HUES48 (cell line): ENCODE measurements at regions not wholly inside any gene's neighbourhood (a gene's known extent, or its start where the extent isn't known, plus 50 kb on each side); places are given as distances from the start of the nearest gene placed in this dataset.
A peak's percentile ranks its signal among the peaks of the same experiment; 100 is the strongest.
"Not testable (repeated sequence)": the region's sequence is repeated elsewhere in the genome, so short reads cannot be mapped to it uniquely, and the experiment has no call there.

ENCODE experiments used
- H3K27ac ChIP-seq: one replicate; pipeline ENCODE4 v1.7.0; 2013; ENCODE audit warnings: low read depth, low read length, inconsistent platforms
- H3K27me3 ChIP-seq: 2 replicates; pipeline ENCODE4 v1.6.1; 2013; ENCODE audit warnings: mild to moderate bottlenecking, low read length; ENCODE audit not compliant: control insufficient read depth, insufficient read depth
- H3K36me3 ChIP-seq: 2 replicates; pipeline ENCODE4 v1.6.1; 2013; ENCODE audit warnings: low read length; ENCODE audit not compliant: control insufficient read depth, insufficient read depth
- H3K4me1 ChIP-seq: 2 replicates; pipeline ENCODE4 v1.6.1; 2013; ENCODE audit warnings: mild to moderate bottlenecking, low read length; ENCODE audit not compliant: control insufficient read depth, insufficient read depth
- H3K4me3 ChIP-seq: 2 replicates; pipeline ENCODE4 v1.5.1; 2013; ENCODE audit warnings: mild to moderate bottlenecking, low read depth, low read length
- H3K9ac ChIP-seq: 2 replicates; pipeline ENCODE4 v1.6.1; 2013; ENCODE audit warnings: mild to moderate bottlenecking, low read depth, low read length, moderate library complexity
- H3K9me3 ChIP-seq: 2 replicates; pipeline ENCODE4 v1.6.1; 2013; ENCODE audit warnings: low read length; ENCODE audit not compliant: control insufficient read depth, insufficient read depth

GRCh38 chr20:30497191-30497590 is 760.3 kb upstream of the DEFB115 start:
- Histone ChIP-seq H3K9me3 (peaks cover 16% of the 10 kb centered on the region; the same call in 1 of the 2 replicates), H3K4me1 (peaks cover 12% of the 10 kb centered on the region)
- H3K27me3 ChIP-seq, H3K9ac ChIP-seq, H3K27ac ChIP-seq, H3K36me3 ChIP-seq, H3K4me3 ChIP-seq: not testable (repeated sequence)

GRCh38 chr20:30499123-30499522 is 758.3 kb upstream of the DEFB115 start:
- Histone ChIP-seq H3K27me3 (0 out of 2 replicates have a peak, but pooled peaks cover 5% of the 10 kb centered on the region), H3K27ac (peak overlapping the region; percentile 79), H3K9ac (peak overlapping the region; percentile 48; the same call in 1 of the 2 replicates), H3K4me3 (peak overlapping the region; percentile 46; the same call in 1 of the 2 replicates), H3K4me1 (peaks cover 12% of the 10 kb centered on the region), H3K9me3 (peaks cover 16% of the 10 kb centered on the region; the same call in 1 of the 2 replicates), H3K36me3 (no peaks in the 10 kb centered on the region)

- H3K9me3 ChIP-seq: peaks cover 17% of the 10 kb centered on the region; the same call in 1 of the 2 replicates
- H3K27me3 ChIP-seq, H3K36me3 ChIP-seq: not testable (repeated sequence)
- peaks cover 12% of the 10 kb centered on the region for H3K4me1 ChIP-seq
- H3K9ac ChIP-seq: peak overlapping the region; percentile 48; the same call in 1 of the 2 replicates
- peak overlapping the region; percentile 79 for H3K27ac ChIP-seq
- H3K4me3 ChIP-seq: peak overlapping the region; percentile 46
Observed at GRCh38 chr20:30499716-30500446, 757.6 kb upstream of the DEFB115 start.

GRCh38 chr20:30500447-30500820 is 757.0 kb upstream of the DEFB115 start:
- H3K9me3 ChIP-seq: peaks cover 17% of the 10 kb centered on the region; the same call in 1 of the 2 replicates
- H3K27me3 ChIP-seq, H3K4me3 ChIP-seq, H3K36me3 ChIP-seq, H3K9ac ChIP-seq: not testable (repeated sequence)
- H3K4me1 ChIP-seq: peaks cover 12% of the 10 kb centered on the region
- H3K27ac ChIP-seq: peak overlapping the region; percentile 79

DNA sequence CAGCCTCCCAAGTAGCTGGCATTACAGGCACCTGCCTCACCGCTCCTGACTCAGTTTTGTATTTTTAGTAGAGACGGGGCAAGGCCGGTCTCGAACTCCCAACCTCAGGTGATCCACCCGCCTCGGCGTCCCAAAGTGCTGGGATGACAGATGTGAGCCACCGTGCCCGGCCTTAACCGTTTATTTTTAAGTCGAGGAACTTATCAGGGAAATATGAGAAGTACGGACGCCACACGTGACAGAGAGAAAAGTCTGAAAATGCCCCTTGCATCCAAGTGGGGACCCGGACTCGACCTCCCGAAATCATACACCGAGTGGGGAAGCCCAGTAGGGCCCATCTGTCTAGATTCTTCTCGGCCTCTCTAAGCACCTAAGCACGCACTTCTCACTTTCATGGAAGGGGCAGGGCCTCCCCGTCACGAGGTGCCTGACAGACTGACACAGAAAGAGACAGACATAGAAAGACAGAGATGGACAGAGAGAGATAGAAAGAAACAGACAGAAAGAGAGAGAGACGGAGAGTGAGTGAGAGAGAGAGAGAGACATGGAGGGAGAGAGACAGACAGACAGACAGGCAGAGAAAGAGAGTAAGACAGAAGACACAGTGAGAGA is 756.5 kb upstream of the DEFB115 start:
- H3K27ac ChIP-seq: no peak overlapping the region
- 0 out of 2 replicates have a peak, but pooled peaks cover 5% of the 10 kb centered on the region for H3K27me3 ChIP-seq
- H3K9ac ChIP-seq: no peak overlapping the region
- H3K4me3 ChIP-seq: no peak overlapping the region
- H3K4me1 ChIP-seq: peaks cover 12% of the 10 kb centered on the region
- no peaks in the 10 kb centered on the region for H3K36me3 ChIP-seq
- H3K9me3 ChIP-seq: peaks cover 17% of the 10 kb centered on the region; the same call in 1 of the 2 replicates

DNA sequence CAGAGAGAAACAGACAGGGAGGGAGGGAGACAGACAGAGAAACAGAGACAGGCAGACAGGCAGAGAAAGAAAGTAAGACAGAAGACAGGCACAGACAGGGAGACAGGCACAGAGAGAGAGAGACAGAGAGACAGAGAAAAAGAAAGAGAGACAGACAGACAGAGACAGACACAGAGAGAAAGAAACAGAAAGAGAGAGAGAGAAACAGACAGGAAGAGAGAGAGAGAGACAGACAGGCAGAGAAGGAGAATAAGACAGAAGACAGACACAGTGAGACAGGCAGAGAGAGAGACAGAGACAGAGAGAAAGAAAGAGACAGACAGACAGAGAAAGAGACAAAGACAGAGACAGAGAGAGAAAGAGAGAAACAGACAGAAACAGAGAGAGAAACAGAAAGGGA is 754.8 kb upstream of the DEFB115 start:
- no peak overlapping the region for H3K27ac ChIP-seq
- H3K4me3 ChIP-seq: no peak overlapping the region
- H3K9me3 ChIP-seq: peaks cover 21% of the 10 kb centered on the region; the same call in 1 of the 2 replicates
- H3K36me3 ChIP-seq: no peaks in the 10 kb centered on the region
- H3K4me1 ChIP-seq: peaks cover 12% of the 10 kb centered on the region
- H3K9ac ChIP-seq: no peak overlapping the region
- H3K27me3 ChIP-seq: 0 out of 2 replicates have a peak, but pooled peaks cover 5% of the 10 kb centered on the region

GRCh38 chr20:30503204-30503603 is 754.3 kb upstream of the DEFB115 start:
- Histone ChIP-seq H3K9me3 (peaks cover 21% of the 10 kb centered on the region; the same call in 1 of the 2 replicates), H3K4me1 (peaks cover 12% of the 10 kb centered on the region)
- H3K27ac ChIP-seq, H3K4me3 ChIP-seq, H3K9ac ChIP-seq, H3K36me3 ChIP-seq, H3K27me3 ChIP-seq: not testable (repeated sequence)

DNA sequence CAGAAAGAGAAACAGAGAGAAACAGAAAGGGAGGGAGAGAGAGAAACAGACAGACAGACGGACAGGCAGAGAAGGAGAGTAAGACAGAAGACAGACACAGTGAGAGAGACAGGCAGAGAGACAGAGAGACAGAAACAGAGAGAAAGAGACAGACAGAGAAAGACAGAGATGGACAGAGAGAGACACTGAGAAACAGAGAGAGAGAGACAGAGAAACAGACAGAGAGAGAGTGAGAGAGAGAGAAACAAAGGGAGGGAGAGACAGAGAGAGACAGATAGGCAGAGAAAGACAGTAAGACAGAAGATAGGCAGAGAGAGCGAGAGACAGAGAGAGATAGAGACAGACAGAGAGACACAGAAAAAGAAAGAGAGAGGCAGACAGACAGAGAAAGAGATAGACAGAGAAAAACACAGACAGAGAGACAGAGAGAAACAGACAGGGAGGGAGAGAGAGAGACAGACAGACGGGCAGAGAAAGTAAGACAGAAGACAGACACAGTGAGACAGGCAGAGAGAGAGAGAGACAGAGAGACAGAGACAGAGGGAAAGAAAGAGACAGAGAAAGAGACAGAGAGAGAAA is 753.4 kb upstream of the DEFB115 start:
- Histone ChIP-seq H3K4me1 (peaks cover 5% of the 10 kb centered on the region), H3K27ac (no peak overlapping the region), H3K27me3 (0 out of 2 replicates have a peak, but pooled peaks cover 5% of the 10 kb centered on the region), H3K36me3 (no peaks in the 10 kb centered on the region), H3K4me3 (no peak overlapping the region), H3K9ac (no peak overlapping the region), H3K9me3 (peaks cover 19% of the 10 kb centered on the region; the same call in 1 of the 2 replicates)

- Histone ChIP-seq H3K36me3 (no peaks in the 10 kb centered on the region), H3K9ac (no peak overlapping the region), H3K4me3 (no peak overlapping the region), H3K9me3 (peaks cover 24% of the 10 kb centered on the region; the same call in 1 of the 2 replicates), H3K27me3 (0 out of 2 replicates have a peak, but pooled peaks cover 5% of the 10 kb centered on the region), H3K4me1 (no peaks in the 10 kb centered on the region), H3K27ac (no peak overlapping the region)
Observed at GRCh38 chr20:30505566-30505965, 751.9 kb upstream of the DEFB115 start.

DNA sequence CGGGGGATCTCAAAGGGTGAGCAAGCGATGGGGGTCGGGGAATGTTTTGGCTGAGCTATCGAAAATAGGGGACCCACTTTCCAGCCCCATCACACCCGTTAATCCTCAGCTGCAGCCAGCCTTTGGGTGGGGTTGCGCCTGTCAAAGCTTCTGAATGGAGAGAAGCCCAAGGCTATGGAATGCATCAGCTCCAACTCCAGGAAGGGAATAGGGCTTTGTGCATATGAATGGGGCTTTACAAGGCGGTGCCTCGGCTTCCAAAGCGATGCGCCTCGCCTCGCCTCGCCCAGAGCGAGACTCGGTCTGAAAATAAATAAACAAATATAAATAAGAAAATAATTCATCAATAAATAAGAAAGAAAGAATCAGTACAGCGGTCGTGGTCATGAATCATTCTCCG is 751.4 kb upstream of the DEFB115 start:
- no peak overlapping the region for H3K4me3 ChIP-seq

GRCh38 chr20:30508382-30508781 is 749.1 kb upstream of the DEFB115 start:
- not testable (repeated sequence) for H3K4me3 ChIP-seq, H3K9ac ChIP-seq, H3K4me1 ChIP-seq, H3K27ac ChIP-seq, H3K36me3 ChIP-seq, H3K27me3 ChIP-seq
- H3K9me3 ChIP-seq: peaks cover 38% of the 10 kb centered on the region

More for the DNA sequence above, 751.4 kb upstream of the DEFB115 start:
- peaks cover 23% of the 10 kb centered on the region; the same call in 1 of the 2 replicates for H3K9me3 ChIP-seq
- H3K27me3 ChIP-seq: 0 out of 2 replicates have a peak, but pooled peaks cover 5% of the 10 kb centered on the region
- H3K4me1 ChIP-seq: no peaks in the 10 kb centered on the region
- H3K9ac ChIP-seq: no peak overlapping the region
- no peaks in the 10 kb centered on the region for H3K36me3 ChIP-seq
- no peak overlapping the region for H3K27ac ChIP-seq
